GM15510 (cell line): ENCODE measurements at regions not wholly inside any gene's neighbourhood (a gene's known extent, or its start where the extent isn't known, plus 50 kb on each side); places are given as distances from the start of the nearest gene placed in this dataset.

Experiments used
- POLR2A ChIP-seq: IDR thresholded peaks from 3 replicates; pipeline ENCODE4 v1.6.1; 2011; ENCODE audit warnings: borderline replicate concordance; ENCODE audit not compliant: insufficient read length; ENCODE audit errors: extremely low read depth

DNA sequence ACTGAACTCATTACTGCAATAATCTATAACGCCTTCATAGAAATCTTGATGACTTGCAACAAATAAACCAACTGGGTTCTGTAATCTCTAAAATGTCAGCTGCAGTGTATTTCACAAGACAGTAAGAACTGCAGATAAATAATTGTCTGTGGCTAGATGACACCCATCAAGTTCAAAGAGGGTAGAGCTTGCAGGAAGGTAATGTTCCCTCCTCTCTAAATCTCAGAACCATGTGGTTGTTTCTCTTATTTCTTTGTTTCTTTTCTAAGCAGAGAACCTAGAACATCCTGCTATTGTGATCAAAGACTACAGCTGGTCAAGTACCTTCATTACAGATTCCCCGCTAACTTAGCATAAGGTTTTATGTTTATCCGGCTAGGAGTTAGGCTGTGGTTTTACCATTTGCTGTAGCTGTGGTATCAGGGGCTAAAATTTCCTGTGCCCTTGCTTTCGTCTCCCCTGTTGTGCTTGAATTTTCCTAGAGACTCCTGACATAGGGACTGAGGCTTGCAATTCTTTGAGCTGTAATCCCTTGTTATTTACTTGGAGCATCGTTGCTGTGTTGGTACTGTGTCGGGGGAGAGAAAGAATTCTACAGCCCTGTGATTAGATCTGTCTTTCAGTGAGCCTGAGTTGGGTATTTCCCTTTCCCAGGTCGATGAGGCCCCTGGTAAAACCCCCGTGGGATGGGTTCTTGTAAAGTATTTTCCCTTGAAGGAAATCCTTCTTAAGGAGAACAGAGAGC is 253.1 kb upstream of the BTG1 start:
- no peak for TF ChIP-seq POLR2A

DNA sequence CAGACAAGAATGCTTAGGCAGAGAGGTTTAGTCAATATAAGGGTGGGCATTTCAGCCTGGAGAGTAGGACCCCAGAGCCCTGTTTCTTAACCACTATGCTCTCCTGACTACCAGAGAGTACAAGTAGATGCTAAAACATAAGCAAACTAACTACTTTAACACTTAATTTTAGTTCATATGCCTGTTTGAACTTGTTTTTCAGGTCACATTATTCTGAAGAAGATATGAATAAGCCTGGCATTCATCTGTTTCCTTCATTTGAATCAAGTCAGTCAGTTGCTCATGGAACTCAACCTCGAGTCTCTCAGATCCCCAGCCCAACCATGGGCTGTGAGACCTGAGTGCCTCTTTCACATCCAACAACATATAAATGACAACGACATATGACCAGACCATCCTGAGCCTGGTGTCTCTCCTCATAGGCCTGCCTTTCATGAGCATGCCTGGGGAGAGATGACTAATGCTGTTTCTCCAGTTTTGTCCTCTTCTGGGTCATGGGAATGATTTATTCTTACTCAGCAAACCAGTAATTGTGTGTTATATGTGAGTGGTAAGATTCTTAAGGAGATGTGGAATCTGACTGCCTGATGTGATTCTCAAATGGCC is 251.1 kb upstream of the BTG1 start:
- TF ChIP-seq POLR2A = no peak

DNA sequence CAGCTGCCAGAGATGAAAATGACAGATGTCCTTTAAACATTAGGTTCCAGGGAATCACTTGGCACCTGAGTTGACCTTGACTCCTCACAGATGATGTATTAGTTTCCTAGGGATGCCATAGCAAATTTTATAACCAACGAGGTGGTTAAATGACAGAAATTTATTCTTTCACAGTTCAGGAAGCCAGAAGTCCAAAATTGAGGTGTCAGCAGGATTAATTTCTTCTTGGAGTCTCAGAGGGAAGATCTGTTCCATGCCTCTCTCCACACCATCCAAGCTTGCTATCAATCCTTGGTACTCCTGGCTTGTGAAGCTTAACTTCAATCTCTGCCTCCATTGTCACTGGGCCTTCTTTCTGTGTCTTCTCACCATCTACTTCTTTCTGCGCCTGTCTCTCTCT is 249.7 kb upstream of the BTG1 start:
- TF ChIP-seq POLR2A = no peak

DNA sequence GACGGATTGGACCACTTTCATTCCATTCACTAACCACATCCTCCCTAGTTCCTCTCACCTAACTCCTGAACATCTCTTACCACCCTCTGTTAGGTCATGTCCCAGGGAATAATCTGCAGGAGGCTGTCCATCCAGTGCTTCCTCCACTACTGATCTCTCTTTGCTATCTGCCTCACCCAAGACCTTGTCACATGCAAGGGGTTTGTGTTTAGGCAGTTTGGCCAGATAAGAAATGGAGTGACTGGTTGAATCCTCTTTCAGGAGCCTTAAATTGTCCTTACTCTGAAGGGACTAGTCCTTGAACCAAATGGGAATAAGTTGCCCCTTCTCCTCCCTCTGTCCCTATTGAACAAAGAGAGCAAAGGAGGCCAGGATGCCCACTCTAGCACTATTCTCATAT is 249.2 kb upstream of the BTG1 start:
- TF ChIP-seq POLR2A = no peak

DNA sequence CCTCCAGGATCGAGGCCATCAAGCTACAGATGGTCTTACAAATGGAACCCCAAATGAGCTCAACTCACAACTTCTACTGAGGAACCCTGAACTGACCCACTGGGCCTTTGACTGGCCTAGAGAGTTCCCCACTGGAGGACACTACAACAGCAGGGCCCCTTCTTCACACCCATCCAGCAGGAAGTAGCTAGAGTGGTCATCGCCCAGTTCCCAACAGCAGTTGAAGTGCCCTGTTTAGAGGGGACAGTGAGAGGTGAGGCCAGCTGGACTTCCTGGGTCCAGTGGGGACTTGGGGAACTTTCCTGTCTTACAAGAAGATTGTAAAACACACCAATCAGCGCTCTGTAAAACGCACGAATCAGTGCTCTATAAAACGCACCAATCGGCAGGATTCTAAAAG is 247.9 kb upstream of the BTG1 start:
- no peak for TF ChIP-seq POLR2A

DNA sequence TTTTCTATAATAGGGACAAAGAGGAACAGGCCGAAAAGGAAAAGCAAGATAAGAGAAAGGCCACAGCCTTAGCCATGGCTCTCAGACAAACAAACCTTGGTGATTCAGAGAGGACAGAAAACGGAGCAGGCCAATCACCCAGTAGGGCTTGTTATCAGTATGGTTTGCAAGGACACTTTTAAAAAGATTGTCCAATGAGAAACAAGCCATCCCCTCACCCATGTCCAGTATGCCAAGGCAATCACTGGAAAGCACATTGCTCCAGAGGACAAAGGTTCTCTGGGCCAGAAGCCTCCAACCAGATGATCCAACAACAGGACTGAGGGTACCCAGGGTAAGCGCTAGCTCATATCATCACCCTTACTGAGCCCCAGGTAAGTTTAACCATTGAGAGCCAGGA is 243.8 kb upstream of the BTG1 start:
- TF ChIP-seq POLR2A = no peak

DNA sequence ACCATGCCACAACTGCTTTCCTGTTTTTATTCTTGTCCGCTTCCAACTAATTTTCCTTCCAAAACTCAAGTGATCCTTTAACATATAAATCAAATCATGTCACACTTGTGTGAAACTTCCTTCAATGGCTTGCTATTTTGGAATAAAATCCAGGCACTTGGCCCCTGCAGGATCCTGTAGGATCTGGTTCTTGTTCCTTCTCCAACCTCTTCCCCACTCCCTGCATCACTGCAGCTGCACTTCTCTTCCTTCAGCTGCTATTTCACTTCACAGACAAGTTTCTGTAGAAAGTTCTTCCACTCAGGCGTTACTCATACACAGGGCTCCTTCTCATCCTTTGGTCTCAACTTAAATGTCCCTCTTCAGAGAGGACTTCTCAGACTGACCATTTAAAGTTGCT is 239.7 kb upstream of the BTG1 start:
- no peak for TF ChIP-seq POLR2A

DNA sequence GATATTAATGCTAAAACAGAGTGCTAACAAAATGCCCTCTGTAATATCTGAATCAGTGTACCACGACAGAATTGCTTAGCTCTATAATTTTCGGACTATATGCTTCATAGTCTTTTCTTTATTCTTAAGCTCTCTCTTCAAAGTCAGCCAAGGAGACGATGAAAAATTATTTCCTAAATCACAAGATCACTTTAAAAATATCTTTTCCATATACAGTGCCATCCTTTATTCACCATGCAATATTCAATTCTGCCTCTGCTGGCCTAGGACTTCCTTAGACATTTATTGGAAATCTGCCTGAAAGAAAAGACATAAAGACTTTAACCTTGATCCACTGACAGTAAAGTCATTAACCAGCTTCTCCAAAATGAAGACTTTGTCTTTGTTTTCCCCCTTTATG is 238.9 kb upstream of the BTG1 start:
- TF ChIP-seq POLR2A = no peak

DNA sequence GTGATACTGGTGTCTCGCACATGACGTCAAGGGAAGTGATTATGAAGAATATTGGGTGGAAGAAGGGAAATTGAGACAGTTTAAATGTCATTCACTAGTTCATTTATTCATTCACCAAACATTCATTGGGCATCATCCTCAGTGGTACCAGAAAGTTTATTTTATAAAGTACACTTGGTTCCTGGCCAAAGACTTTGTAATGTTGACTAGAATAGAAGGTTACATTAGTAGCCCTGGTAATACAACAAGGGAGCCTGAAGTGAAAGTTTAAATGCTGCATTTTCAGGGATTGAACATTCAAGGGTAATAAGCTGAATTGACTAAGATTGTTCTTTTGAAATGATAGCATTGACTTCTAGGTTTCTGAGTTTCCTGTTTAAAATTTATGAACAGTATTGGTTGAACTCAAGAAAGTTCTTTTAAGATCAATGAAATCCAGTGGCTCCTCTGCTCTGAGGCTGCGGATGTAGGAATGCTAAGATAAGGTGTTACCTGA is 236.8 kb upstream of the BTG1 start:
- TF ChIP-seq POLR2A = no peak

DNA sequence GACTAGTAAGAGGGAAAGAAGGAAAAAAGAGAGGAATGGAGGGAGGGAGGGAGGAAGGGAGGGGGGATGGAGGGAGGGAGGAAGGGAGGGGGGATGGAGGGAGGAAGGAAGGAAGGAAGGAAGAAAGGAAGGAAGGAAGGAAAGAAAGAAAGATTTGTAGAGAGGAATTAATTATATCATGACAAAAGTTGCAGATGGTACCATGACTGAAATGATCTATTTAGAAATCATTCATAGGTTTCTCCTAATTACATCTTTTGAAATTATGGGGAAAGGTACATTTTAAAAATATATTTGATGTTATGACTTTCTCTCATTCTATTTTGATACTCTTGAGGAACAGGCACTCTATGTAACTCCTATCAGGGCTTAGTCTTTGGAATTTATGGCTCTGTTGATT is 236.2 kb upstream of the BTG1 start:
- TF ChIP-seq POLR2A = no peak

DNA sequence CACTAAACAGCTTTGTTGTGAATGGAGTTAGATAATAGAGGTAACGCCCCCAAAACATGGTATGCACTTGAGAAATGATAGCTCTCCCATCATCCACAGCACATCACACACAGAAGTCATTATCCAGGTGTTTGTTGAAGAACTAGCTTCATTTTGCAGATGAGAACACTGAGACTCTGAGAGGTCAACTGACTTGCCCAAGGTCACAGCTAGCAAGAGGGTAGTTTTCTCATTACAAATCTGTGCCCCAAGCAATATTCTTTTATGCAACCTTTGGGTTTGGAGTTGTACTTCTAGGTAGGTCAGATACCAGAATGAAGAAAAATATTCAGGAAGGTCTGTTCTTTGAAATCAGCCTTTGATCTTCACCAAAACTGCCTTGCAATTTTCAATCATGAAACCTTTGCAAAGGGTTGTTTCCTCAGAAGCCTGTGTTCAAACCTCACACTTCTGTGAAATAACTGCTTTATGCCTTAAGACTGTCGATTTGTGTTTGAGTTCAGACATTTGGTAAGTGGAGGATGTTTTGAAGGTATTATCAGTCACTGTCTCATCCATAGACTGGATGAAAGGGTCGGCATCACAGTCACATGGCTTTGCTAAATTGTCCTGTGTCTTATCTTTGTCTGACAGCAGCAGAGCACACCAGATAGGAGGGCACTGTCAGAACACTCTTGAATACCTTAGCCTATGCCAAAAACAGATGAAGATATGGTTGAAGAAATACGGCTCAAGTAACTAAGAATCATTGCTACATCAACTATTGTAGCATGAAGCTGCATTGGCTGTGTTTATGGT is 233.2 kb upstream of the BTG1 start:
- TF ChIP-seq POLR2A = no peak

DNA sequence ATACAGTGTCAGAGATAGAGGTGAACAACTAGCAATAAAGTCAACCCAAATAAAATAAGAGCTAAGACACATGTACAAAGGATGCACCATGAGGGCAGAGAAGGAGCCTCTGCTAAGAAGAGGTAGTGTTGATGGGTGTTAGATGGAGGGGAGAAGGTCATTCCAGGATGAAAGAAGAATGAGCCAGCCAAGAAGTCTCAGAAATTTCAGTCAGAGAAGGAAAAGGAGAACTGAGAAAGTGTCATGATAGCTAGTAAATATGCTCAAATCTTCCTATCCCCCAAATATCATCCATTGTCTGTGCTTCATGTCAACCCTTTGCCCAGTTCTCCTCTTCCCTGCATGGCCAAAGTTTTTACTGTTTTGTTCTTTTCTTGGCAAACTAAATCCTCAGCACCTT is 225.2 kb upstream of the BTG1 start:
- no peak for TF ChIP-seq POLR2A

DNA sequence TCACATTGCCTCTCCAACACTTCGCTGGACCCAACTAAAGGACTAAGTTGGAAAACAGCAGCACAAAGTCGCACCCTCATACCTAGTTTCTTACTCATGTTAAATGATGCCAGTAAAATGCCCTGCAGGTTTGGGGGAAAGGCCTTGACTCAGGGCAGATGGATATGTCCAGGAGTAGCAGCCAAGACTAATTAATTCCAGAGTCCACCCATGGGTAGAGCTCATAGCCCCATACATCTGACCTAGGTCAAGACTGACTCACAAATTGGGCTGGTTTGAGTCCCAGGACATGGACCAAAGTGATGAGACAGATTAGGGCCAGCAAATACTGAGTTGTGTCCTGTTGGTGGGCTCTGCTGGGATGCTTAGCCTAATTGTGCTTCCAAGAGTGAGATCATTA is 224.0 kb upstream of the BTG1 start:
- no peak for TF ChIP-seq POLR2A

DNA sequence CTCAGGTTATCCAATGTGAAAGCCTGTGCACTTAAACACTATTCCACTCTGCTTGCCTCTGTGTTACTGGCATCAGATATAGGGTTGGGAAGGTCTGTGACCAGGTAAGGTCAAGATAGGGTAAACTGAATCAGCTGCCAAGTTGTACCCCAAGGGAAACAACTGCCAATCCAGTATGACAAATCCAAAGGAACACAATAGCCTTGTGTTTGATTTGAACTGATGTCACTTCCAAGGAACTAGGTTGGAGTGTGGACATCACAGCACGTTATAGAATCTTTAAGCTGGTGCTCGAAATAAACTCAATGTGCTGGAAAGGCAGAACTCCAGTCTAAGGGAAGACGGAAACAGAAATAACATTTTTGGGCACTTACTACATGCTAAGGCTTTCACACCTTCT is 223.4 kb upstream of the BTG1 start:
- no peak for TF ChIP-seq POLR2A

DNA sequence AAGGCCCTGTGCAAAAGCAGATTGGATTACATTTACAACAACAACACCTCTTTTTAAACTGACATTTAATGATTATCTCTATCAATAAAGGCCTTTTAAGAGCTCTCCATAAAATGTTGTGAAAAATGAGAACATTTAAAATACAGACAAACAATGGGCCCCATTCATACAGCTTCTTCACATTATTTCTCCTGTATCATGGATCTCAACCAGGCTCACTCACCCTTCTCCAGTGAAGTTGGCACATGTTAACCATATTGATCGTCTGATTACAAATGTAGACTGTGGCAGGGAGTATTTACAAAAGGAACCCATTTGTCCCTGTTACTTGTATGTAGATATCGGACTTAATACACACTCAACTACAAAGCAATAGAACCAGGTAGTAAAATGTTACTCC is 220.2 kb upstream of the BTG1 start:
- no peak for TF ChIP-seq POLR2A
